Activated naive CD8-positive, alpha-beta T cell treated with anti-CD3 and anti-CD28 coated beads, Interleukin-2, amount 50 U/mL, for 16 hours (primary cell): ENCODE measurements at regions not wholly inside any gene's neighbourhood (a gene's known extent, or its start where the extent isn't known, plus 50 kb on each side); places are given as distances from the start of the nearest gene placed in this dataset.
A peak's percentile ranks its signal among the peaks of the same experiment; 100 is the strongest.
"Not testable (repeated sequence)": the region's sequence is repeated elsewhere in the genome, so short reads cannot be mapped to it uniquely, and the experiment has no call there.

Experiments
- DNase-seq: peaks from one replicate; pipeline ENCODE4 v3.0.0-alpha.2; 2020; ENCODE audit warnings: low read depth, low spot score

DNA sequence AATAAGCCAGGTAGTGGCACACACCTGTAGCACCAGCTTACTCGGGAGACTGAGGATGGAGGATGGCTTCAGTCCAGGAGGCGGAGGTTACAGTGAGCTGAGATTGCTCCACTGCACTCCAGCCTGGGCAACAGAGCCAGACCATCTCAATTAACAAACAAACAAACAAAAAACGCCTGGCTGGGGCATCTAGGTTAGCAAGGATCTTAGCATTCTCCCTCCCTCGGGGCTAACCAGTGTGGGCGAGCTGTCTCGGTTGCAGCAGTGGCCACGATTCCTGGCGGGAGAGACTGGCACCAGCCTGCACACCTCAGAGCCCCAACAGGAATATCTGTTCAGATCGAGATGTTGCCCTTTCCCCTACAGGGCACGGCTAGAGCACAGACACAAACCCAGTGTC lies 91.3 kb upstream of the KCTD7 start:
- DNase-seq, result no peak

GRCh38 chr7:66537876-66538275 lies 90.8 kb upstream of the KCTD7 start:
- no peak for DNase-seq

DNA sequence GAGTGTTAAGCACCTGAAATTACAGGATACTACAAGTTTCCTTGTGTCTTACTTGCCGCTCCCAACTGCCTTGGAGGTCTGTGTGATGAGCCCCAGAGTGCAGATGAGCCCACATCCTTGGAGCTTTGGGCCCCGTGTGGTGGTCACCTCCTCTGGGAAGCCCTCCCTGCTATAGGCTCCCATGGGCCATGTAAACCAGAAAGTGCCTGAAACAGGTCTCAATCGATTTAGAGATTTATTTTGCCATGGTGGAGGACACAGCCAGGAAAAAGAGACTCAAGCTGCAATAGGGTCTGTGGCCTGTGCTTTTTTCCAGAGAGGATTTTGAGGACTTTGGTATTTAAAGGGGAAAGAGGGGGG lies 89.4 kb upstream of the KCTD7 start:
- no peak for DNase-seq

- no peak for DNase-seq
Observed at GRCh38 chr7:66539902-66540375, 88.7 kb upstream of the KCTD7 start.

DNA sequence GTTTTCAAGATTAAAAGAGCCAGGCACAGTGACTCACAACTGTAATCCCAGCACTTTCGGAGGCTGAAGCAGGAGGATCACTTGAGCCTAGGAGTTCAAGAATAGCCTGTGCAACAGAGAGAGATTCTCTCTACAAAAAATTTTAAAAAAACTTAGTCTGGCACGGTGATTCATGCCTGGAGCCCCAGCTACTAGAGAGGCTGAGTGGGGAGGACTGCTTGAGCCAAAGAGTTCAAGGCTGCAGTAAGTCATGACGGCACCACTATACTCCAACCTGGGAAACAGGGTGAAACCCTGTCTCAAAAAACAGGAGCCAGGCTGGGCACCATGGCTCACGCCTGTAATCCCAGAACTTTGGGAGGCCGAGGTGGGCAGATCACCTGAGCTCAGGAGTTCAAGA lies 86.6 kb upstream of the KCTD7 start:
- no peak for DNase-seq

DNA sequence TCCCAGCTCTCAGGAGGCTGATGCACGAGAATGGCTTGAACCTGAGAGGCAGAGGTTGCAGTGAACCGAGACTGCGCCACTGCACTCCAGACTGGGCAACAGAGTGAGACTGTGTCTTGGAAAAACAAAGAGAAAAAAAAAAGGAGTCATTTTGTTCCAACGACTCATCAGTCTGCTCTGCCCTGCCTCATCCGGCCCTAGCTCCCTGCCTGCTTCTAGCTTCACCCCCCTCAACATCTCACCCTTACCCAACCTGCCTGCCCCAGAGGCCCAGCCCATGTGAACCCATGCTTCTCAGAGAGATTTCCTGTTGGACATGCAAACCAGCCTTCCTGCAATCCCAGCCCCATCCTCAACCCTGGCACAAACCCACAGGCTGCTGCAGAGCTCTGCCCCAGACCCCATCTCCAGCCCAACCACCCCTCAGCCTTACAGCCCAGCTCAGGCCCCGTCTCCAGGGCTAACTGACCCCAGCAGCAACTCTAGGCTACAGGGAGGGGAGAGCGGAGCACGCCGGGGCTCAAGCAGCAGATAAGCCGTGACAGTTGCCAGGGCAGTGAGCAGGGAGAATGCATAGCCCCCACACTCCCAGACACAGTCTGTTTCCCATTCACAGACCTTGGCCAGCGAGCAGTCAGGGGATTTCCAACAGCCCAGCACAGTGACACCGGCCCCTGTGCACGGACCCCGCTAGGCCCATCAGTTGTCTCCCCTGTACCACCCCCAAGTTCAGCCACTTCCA lies 86.0 kb upstream of the KCTD7 start:
- no peak for DNase-seq

DNA sequence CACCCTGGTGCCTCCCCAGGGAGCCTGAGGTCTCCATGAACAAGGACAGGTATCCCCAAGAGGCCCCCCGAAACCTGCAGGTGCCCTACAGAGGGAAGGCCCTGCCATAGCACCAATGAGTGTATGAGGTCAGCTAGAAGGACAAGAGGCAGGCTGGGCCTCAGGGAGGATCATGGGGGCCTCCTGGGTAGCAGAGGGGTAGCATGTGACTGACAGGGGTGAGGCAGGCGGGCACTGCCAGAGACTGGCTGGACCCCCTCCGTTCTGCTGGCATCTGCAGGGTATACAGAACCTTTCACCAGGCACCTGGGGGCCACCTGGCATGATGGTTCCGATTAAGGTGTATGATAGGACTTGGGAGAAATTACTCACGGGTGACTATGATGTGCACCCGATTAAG lies 79.2 kb upstream of the KCTD7 start:
- no peak for DNase-seq

GRCh38 chr7:66553001-66553400 lies 75.7 kb upstream of the KCTD7 start:
- no peak for DNase-seq

DNA sequence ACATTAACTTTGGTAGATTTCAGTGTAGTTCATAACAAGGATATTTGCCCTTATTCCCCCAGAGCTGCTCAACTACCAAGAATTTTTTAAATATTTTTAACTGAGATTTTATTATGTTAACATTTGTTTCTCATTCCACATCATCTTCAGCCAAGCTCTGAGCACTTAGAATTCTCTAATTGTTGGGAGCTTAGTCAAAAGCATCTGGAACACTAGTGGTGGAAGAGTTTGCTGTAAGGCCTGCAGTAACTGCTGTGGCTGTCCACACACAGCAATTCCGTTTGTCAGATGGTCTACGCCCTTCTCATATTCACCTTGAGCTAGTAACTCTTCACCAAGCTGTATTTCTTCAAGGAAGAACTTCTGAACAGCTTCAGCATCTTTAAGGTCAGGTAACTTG lies 75.0 kb upstream of the KCTD7 start:
- not testable (repeated sequence) for DNase-seq

DNA sequence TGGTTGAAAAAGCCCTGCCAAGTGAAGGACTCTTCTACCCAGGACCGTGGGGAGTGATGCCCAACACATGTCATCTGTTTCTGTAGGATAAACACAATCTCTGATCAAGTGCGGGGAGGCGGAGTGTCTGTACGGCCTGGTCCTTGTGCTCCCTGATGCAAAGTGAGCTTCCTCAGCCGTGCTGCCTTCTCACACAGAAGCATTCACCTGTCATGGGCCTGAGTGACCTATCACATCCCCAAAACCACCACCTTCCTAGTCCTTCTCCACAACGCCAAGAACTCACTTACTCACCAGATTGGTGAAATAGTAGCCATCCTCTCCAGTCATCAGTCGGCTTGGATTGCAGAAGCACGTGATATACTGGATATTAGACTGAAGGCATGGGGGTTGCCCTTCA lies 74.4 kb upstream of the KCTD7 start:
- not testable (repeated sequence) for DNase-seq

DNA sequence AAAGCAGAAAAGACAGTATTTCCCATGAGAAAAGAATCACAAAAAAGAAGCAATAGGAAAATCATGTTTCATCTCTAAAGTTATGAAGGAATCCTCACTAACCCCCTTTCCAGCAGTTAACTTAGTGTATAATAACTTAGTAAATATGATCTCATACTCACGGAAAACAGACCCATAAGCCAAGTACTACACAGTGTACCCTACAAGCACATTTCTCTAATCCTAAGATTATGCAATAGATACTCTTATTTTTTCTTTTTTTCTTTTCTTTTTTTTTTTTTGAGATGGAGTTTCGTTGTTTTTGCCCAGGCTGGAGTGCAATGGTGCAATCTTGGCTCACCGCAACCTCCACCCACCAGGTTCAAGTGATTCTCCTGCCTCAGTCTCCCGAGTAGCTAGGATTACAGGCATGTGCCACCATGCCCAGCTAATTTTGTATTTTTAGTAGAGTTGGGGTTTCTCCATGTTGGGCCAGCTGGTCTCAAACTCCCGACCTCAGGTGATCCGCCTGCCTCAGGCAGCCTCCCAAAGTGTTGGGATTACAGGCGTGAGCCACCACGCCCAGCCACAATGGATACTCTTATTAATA lies 73.7 kb upstream of the KCTD7 start:
- not testable (repeated sequence) for DNase-seq

DNA sequence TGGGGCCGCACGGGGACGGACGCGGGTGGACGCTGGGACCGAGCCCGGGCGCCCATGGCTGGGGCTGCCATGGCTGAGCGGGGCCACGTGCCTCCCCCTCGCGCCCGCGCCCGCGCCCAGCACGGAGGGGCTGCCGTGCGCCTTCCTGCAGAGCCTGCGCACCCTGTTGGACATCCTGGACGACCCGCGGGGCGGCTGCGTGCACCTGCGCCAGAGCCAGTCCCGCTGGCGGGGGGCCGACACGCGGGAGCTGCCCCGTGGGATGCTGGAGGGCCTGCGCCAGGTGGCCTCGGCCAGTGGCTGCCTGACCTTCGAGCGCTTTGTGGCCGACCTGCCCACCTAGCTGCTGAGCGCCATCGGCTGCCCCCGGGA lies 72.5 kb upstream of the KCTD7 start:
- no peak for DNase-seq

- DNase-seq, result no peak
Observed at GRCh38 chr7:66556549-66557213, 72.0 kb upstream of the KCTD7 start.

DNA sequence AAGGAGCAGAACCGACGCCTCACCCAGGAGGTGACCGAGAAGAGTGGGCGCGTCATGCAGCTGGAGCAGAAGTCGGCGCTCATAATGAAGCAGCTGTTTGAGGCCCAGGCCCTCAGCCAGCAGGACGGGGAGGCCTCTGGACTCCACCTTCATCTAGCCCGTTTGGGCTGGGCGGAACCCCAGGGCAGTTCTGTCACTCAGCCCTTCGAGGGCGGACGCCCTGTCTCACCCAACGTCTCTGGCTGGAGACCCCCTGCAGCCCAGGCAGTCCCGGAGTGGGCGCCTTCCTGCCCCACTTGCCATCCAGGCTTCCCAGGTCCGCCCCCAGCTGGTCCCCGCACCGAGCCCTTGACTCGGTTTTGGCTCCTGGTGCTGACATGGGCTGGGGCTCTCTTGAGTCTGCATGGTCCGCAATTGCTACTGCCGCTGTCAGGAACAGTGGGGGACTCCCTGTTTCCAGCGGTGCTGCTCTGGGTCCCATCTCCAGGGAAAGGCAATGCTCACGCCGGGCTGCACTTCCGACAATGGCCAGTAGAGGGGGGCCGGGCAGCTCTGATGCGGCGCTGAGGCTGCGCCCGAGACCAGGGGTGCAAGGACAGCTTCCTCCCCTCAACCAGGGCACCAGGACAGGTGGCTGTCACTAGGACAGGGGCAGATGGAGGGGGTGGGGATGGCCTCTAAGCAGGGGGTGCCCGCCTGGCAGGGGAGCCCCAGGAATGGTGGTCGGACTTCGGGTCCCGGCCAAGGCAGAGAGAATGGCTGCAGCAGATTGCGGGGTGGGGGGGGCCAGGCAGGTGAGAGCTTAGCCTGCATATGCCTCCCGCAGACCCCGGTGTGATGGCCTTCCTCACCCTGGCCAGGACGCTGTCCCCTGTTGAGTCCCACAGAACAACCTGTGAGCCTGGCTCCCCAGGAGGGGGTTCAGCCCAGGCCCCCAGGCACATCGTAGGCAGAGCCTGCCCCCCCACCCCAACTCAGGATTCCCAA lies 71.2 kb upstream of the KCTD7 start:
- peak; percentile 49 for DNase-seq

GRCh38 chr7:66558201-66558641 lies 70.5 kb upstream of the KCTD7 start:
- DNase-seq, result no peak

DNA sequence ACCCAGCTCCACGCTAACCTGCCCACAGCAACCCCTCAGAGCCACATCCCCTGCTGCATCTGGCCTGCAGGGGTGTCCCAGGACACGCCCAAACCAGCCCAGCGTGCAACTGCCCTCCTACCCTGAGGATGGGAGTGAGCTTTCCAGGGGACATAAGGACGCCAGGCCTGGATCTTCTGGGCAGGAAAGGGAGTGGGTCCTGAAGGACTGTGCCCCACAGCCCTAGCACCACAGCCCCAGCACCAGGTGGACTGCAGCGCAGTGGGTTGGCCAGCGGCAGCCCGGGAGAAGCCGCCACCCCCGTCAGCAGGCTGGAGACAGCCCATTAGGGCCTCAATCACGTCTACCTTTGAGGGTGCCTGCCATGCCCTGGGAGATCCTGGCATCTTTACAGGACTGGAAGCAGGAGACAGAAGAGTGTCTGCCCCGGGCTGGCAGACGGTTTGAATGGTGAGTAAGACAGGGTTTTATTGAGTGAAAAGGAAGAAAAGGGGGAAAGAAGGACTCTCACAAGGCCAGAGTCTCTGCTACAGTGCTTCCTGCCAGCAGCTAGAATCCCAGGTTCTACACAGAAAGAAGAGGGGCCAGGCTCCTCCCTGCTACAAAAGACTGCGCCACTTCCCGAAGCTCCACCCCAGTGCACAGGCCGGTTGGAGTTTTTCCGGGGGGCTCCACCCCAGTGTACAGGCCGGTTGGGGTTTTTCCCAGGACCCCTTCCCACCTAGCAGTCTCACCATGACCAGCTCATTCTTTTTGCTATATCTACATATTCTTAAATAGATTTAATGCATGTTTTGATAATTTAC lies 69.8 kb upstream of the KCTD7 start:
- DNase-seq, result no peak

DNA sequence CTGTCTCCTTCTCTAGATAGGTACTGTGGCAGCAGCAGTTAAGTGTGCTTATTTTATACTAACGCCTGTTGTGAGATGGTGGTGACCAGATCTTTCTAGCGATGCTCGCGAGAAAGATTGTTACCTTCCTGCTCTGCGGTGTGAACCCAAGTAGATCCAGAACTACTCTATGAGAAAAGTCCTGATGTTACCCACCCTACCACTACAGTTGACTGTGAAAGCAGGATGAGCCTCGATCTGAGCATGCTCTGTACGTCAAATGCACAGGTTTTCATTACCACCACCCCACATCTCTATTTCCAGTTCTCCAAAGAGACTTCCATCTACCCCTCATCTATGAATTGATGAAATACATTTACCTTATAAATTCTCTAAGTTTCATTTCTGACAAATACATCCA lies 64.6 kb upstream of the KCTD7 start:
- no peak for DNase-seq

- DNase-seq, result not testable (repeated sequence)
Observed at GRCh38 chr7:66570179-66570578, 58.5 kb upstream of the KCTD7 start.

DNA sequence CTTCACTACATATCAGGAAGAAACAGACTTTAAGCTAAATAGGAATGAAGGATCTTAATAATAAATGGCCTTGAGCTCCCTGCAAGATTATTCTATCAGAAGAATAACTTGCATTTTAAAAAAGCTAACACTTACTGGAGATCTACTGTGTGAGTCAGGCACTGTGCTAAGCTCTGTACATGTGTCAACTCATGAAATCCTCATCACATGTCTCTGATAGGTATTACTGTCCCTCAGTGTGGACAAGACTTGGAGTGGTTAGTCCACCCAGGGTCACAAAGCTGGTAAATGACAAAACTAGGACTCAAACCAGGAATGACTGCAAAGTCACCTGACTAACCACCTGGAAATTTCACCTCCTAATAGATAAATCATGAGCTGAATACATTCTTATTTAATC lies 57.1 kb upstream of the KCTD7 start:
- no peak for DNase-seq

GRCh38 chr7:66573782-66574495 lies 54.7 kb upstream of the KCTD7 start:
- not testable (repeated sequence) for DNase-seq
